HG03432 (cell line): ENCODE measurements at regions not wholly inside any gene's neighbourhood (a gene's known extent, or its start where the extent isn't known, plus 50 kb on each side); places are given as distances from the start of the nearest gene placed in this dataset.

Source experiments
- ATAC-seq: cut with Tn5 transposase; IDR thresholded peaks from one replicate; pipeline ENCODE4 v1.9.1; 2021; ENCODE audit warnings: mild to moderate bottlenecking, moderate library complexity; ENCODE audit not compliant: unreplicated experiment

DNA sequence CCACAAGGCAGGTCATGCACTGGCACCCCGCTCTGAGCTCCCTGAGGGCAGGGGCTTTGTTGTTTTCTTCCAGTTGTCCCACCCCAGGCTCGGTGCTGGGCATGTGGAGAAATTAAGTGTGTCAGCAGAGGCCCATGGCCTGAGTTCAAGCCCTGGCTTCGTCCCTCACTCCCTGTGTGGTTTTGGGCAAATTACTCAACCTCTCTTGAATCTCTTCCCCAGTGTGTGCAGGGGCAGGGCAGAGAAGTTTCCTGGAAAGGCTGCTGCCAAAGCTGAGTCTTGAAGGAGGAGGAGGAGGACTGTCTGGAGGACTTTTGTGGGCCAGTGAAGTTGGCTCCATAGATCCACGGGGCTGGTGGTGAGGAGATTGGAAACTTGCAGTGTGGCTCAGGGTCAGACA, 138.1 kb upstream of the E2F8 start:
- no peak for ATAC-seq

DNA sequence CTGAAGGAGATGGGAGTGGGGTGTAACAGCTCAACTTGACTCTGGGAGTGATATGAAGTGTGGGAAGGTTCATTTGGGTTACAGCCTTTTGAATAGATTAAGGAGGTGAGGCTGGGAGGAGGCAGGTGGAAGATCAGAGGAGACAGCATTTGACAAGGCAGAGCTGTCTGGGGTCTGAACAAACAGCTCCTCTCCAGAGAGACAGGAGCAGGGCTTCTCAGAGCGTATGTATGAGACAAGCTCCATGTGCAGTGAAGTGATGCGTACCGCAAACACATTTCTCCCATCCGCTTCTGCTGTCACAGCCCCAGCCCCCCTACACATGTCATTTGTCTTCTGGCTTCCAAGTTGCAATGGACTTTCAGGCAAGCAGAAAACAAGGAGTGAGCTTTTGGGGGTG, 137.1 kb upstream of the E2F8 start:
- ATAC-seq = no peak

DNA sequence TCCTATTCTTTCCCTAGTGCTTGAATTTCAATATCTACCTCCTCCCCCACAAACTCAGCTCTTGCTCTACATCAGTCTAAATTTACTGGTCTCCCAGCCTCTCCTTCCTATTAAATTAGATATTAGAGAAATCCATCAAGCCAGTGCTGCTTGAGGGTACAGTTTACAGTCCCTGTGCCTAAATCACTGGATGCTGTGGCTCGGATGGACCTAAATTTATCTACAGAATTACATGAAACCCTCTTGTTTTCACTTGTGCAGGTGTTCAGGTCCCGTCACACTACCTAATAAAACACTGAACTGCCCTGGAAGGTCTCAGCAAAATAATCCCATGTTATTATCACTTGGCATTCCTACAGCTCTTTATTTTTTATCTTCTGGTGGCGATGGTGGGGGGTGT, 134.7 kb upstream of the E2F8 start:
- ATAC-seq = no peak

DNA sequence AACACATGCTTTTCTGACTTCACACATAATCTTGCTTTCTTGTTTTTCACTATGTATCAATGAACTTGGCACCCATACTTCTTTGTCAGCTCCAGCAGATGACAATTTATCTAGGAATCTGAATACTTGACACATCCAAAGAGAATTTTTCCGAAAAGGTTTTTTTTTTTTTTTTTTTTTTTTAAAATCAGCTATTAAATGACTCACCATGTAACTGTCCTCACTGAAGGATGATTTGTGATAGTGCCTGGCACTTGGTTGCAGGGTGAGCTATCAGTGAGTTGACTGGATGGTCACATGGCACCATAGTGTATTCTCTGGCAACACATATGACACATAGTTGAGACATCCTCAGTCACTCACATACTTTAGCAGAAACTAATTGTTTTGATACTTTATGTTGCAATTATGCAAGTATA, 133.4 kb upstream of the E2F8 start:
- ATAC-seq = no peak

DNA sequence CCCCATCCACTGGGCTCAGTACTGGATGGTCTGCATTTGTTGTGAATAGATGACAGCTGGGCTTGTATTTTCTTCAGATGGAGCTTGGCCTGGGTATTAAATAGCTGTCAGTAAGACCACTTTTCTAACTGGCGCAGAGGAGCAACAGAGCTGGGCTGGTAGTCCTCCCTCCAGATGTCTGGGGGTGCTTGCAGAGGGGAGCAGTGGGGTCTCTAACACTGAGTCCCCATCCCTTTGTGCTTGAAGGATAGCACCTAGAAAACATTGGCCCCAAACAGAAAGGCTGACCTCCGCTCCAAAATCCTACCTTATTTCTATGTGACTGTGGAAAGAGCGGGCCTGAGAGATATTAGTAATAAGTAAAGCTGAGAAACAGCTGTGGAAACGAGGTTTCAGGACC, 131.6 kb upstream of the E2F8 start:
- no peak for ATAC-seq

DNA sequence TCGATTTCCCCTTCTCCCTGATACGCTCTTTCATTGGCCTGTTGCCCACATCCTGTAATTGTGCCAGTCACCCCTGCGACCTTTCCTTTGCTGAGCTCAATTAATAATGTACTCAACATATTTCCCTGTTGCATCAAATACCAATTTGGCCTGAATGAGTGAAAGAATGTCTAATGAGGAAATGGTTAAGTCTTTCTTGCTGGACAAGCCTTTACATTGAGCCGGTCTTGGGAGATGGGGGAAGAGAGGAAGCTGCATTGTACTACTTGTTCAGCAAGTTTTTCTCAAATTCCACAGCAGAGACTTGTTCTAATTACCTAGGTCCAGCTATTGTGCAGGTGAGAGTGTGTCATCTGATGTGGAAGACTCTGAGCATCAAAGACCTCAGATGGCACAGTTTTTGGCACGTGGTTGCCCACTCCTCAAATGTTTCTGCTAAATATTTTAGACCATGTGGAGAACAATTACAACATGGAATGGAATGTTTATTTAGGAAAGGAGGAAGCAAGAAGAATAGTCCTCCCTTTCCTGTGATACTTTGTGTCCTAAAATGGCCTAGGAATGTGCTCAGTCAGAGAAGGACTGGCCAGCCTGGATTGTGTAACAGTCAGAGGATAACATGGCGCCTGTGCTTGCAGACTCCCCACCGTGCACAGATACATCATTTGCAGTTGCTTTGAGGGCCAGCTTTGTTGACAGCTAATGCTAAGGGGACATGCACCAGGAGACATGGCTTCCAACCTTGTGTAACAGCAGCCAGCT, 129.5 kb upstream of the E2F8 start:
- no peak for ATAC-seq

DNA sequence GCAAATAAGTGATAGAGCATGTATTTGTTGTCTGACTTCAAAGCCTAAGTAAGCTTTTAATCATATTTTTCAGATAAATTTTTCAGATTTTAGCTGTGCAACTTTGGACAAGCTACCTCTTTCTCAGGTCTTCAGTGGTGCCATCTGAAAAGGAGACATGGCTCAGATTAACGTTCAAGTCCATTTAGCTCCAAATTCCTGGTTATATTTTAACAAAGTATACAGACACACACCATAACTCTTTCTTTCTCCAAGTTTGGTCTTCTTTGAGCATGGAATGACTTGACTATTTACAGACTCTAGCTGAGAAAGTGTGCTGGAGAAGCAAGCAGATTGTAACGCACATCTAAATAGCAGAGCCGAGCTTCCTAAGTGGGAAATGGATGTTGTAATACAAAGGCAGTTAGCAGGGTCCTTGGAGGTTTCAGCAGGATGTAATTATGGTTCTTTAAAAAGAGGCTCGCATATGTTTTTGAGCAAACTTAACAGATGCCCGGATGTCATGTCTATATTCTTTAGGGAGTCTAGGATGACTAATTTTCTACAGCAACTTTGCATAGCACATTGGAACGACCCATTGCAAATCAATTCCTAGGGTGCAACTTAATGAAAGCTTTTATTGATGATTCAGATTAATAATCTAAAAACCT, 128.1 kb upstream of the E2F8 start:
- no peak for ATAC-seq

DNA sequence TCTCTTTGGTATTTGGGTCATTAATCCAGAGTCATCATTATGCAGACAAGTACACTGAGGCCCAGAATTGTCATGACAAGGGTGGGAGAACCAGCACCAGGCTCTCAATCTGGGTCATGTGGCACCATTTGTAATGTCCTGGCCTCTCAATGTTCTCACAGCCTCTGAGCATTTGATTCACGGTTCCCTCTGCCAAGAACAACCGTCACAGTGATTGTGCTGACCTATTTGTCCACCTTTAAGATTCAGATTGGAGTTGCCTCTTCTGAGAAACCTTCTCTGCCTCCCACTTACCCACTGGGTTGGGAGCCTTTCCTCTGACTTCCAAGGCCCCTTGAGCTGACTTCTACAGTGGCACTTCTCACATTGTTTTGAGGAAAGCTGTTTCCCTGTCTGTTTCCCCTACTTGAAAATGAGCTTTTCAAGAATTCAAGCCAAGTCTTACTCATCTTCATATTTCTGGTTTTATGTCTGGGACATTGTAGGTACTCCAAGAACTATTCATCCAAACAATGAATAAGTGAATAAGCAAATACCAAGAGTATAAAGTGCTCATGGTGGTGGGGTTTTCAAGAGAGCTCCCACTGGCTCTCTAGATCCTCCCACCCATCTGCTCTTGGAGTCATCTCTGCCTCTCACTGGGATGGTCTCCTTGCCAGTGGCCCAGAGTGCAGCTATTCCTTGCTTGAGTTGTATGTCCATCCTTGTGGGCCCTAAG, 126.4 kb upstream of the E2F8 start:
- no peak for ATAC-seq

DNA sequence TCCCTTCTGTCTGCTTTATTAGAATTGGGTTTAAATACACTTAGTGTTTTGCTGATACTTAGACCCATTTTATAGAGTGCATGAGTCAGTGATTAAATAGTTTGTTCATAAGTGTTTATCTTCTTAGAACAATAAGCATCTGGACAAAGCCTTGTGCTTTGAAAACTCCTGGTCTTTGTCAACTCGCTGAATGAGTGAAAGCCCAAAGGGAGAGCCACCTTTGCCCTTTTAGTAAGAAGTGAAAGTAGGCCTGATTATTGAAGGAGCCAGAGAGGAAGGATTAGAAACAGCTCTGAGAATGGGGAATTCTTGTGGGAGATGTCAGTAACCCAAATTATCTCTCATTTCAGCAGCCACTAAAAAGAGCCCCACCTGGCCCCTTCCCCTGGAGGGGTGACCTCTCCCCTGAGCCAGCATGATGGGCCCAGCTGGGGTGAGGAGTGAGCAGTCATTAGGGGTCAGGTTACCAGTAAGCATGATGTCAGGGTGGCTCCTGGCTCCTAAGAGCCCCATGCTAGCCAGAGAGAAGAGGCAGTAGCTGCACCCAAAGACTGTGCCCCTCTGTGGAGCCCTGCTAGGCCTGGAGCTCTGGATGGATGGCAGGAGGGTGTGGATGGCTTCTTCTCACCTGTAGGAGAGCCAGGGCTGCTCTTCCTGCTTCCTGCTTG, 125.1 kb upstream of the E2F8 start:
- peak; percentile 51 for ATAC-seq

DNA sequence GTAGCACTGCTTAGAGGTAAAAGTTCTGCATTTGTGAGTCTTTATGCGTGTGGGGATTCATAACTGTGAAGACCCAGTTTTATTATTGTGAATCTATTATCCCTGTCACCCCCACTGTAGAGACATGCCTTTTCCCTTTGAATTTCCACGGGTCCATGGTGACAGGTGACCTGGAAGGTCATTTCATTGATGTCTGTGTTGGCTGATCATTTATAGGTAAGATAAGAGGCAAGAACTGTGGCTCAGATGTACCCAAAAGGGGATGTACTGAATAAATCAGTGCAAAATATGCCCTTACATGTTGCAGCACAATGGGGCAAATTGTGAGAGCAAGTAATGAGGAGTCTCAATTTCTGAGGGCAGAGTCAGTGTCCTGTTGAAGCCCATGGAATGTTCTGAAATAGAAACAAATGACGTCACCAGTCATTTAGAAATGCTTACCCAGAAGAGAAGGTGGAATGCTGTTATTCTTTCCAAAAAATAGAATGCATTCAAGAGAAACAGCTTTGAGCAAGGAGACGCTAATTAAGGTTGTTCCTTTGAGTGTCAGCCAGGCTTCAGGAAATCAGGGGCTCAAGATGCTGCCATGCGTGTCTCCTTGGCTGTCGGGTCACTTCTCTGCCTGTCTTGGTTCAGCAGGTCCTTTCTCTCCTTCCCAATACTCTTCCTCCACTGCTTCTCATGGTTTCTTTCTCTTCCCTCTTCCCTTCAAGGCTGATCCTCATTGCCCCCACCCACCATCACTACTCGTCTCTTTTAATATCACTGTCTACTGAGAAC, 118.7 kb upstream of the E2F8 start:
- ATAC-seq = no peak

DNA sequence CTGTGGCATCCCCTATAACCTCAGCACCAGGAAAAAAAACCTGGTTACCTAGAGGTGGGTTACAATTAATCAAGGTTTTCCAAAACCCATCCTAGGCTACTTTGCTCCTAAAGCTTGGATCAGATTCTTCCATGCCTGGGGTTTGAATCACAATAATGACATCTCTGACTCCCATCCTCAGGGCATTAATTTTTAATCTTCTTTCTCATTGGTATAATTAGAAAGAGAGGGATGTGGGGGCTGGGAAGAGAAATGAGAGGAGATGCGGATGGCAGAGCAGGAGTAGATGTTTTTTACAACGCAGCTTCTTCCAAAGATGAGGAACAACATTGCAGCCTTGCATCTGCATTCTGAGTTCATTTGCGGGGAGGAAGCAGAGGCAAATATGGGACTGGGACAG, 117.2 kb upstream of the E2F8 start:
- no peak for ATAC-seq

DNA sequence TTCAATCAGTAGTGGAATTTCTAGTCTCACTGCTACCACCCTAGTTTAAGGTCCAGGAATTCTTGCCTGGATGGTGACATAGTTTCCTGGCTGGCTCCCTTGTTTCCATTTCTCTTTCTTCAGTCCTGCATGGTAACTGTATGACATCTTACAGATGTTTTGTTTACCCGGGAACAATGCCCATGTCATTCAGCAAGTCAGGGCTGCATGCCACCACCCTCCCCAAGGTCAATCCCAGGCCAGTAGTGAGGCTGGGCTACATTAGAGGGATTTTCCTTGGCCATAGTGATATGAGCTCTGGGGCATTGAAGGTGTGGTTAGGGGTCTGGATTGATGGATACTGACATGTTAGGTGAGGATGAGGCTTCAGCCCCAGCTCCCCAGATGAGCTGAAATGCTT, 114.9 kb upstream of the E2F8 start:
- no peak for ATAC-seq

DNA sequence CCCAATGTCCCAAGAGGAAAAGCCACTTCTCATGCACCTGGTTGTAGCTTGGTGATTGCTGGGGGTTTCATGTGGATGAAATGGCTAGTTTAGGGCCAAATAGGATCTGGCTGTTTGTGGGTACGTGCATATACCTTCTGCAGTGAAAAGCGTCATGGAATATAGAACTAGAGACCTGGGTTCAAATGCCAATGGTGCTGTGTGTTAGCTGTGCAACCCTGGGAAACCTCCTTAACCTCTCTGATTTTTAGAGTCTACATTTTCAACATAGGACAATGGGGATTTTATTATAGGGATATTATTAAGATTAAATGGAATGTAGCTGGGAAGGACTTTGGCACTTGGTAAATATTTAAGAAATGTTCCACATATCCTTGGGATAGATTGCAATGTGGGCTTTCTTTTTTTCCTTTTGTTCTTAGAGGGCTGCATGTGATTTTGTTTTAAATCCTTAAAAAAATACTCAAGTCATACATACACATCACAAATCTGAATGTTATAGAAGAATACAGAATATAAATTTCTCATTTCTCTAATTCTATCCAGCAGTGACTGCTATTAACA, 112.6 kb upstream of the E2F8 start:
- no peak for ATAC-seq

DNA sequence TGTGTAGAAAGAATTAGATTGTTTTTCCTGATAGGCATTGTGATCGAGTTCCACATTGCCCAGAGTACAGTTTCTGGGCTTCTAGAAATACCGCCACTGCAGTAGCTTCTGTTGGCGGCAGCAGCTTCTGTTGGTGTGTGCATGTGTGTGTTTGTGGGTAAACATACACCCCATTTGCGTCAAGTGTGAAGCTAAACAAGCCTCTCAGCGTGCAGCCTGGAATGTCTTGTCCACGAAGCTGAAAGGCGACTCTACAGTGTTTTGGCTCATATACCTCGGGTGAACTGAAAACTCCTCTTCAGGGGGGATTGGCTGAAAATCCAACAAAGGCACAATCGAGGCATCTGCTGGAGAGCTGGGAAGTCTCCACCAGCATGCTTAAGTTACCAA, 112.0 kb upstream of the E2F8 start:
- ATAC-seq = no peak

DNA sequence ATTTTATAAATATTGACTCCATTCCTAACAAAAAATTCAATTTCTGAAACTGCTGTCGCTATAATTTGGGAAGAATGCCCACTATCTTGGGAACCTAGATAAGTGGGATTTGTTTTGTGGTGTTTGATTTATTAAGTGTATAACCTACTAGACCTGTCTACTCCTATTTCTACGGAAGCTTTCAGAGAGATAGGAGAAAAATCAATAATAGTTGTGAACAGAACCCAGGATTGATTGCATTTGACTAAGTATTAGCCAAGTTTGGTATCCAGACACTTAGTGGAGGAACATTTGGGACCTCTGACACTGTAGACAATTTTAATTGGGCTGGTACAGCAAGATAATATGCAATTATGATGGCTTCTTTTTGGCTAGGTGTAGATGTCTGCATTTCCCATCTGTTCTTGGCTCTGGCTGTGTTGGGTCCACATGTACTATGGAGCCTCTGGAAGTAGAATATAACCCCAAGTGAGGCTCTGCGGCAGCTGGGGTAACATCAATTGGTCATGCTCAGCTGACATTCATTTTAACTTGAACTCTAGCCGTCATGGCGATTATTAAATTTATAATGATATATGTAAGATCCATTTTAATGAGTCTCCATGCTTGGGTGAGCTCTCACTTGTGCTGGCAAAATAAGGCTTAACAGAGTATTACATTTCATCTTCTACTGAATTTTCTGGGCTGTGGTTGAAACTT, 111.5 kb upstream of the E2F8 start:
- ATAC-seq = no peak

DNA sequence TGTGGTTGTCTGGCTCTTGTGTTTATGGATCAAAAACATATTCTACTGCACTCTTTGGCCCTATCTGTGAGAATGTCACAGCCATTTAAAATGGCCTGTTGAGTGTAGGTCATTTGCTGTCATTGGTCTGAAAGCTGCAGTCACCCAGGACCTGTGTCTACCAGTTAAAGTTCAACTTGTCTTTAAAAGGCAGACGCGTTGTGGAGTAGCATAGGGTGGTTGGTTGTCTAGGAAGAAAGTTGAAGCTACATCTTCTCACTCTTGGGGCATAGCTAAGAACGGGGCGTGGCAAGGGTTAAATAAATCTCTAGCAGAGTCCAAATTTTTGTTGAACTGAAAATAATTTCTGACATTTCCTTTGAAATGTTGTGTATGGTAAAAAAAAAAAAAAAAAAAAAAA, 110.7 kb upstream of the E2F8 start:
- ATAC-seq = no peak

DNA sequence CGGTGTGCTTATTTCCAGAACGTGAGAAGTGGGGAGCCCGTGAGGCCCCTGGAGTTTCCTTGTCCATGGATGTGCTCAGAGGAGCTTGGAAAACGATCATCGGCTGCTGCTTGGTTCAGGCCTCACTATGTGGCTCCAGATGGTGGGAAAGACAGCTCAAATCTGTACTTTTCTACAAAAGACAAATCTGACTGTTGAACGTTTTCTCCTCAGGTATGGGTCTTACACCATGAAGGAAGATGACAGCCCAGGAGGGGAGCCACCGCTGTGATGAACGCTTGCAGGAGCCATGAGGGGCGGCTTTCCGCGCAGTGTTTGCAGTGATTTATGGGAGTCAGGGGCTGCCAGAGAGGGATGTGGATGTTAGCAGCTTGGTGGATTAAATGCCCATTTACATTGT, 109.4 kb upstream of the E2F8 start:
- ATAC-seq = no peak

DNA sequence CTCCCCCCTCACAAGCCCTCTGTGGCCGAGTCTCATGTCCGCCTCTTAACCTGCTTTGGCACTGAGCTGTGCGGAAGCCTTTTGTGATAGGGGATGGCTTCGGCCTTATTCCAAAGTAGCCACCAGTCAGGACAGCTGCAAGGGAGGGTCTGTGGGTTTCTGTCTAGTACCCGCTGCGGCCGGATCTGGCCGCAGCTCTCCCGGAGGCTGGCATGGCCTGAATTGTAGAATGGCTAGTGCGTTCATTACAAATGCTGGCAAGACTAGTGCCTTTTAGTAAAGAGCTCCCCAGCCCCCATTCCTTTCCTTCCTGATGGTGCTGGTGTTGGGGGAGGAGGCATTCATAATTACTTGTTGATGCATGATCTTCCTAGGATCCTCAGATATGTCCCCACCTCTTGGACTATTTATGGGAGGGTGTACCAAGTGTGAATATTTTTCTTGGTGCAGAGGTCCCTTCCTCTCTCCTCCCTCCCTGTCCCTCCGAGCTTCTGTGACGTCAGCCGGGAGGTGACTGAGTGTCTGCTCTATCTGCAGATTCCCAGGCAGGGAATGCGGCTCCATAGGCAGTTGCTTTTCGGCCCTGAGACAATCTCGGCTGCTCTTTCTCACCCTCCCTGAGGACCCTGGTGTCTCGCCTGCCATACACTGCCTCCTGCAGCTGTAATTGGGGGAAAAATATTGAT, 108.7 kb upstream of the E2F8 start:
- no peak for ATAC-seq

DNA sequence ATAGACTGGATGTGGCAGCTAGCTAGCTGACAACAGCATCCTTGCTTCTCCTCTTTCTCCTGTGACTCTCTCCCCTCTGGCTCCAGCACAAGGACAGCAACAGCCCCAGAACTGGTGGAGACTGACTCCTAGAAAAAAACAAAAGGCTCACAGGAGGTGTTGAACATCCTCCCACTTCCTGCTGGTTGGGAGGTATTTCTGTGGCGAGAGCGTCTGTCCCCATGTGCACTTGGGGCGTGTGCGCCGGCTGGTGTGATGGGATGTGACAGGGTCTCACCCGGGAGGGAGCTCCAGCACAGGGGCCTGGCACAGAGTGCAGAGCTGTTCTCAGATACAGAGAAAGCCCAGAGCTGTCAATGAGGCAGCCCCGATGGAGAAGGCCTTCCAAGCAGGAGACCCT, 107.2 kb upstream of the E2F8 start:
- no peak for ATAC-seq
